AG04449 (cell line): ENCODE measurements at regions not wholly inside any gene's neighbourhood (a gene's known extent, or its start where the extent isn't known, plus 50 kb on each side); places are given as distances from the start of the nearest gene placed in this dataset.

Experiments used
- CTCF ChIA-PET: fragments of 350-600 bp; formaldehyde crosslinking; extraction: SDS; loops from one replicate; lab custom pipeline; 2021; ENCODE audit warnings: antibody characterized with exemption; lab: Yijun Ruan, JAX
- POLR2A ChIA-PET: fragments of 400-600, 350-600 bp; formaldehyde crosslinking; extraction: SDS; loops from one replicate; lab custom pipeline; 2020; ENCODE audit warnings: antibody characterized with exemption, inconsistent platforms; lab: Yijun Ruan, JAX
- DNase-seq: peaks from one replicate; pipeline ENCODE4 v3.0.0-alpha.2; 2010; ENCODE audit warnings: low read depth, low spot score
- H3K4me3 ChIP-seq: 2 replicates; pipeline ENCODE4 v1.5.1; 2011; ENCODE audit warnings: low read depth, mild to moderate bottlenecking, control low read depth, low read length
- CTCF ChIP-seq: IDR thresholded peaks from one replicate; pipeline ENCODE4 v1.5.1; 2011; ENCODE audit warnings: mild to moderate bottlenecking, moderate library complexity, low read length, control low read depth, inconsistent platforms; ENCODE audit not compliant: insufficient read depth; ENCODE audit errors: missing control alignments

DNA sequence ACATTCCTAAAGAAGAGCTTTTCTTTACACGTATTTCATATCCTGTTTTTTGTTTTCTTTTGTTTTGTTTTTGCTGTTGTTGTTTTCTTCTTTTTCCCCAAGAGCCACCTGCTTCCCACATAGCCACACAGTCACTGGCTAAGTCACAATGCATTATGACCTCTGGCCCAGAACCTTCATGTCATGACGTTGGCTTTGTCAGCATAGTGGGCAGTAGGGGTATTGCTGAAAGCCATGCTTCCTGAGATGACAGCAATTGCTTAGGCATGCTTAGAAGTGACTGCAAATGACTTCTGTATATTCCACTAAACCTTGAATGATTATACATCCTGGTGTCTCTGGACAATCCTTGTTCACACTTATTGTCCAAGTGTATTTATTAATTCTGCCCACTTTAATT lies 375.8 kb downstream of the TAF11L14 start:
- no peak overlapping the region for H3K4me3 ChIP-seq
- POLR2A ChIA-PET, result no interaction called here
- no peak for DNase-seq
- no peak for TF ChIP-seq CTCF
- CTCF ChIA-PET, result no interaction called here

DNA sequence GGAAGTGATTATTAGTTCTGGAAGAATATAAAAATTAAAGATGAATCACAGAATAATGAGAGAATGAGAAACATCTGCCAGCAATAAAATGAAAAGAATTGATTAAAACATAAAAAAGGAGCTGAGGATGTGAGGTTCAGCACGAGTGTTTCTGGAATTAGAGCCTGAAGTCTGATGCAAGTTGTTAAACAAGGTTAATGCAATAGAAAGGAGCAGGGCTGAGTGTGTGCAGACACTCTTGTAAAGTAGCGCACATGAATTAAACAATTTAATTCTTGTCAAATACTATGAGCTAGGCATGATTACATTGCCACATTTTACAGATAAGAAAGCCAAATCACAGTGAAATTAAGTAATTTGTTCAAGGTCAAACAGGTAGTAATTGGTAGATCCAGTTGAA lies 384.2 kb downstream of the TAF11L14 start:
- ChIA-PET CTCF (no interaction called here), POLR2A (no interaction called here)
- H3K4me3 ChIP-seq, result no peak overlapping the region
- no peak for DNase-seq
- no peak for TF ChIP-seq CTCF

DNA sequence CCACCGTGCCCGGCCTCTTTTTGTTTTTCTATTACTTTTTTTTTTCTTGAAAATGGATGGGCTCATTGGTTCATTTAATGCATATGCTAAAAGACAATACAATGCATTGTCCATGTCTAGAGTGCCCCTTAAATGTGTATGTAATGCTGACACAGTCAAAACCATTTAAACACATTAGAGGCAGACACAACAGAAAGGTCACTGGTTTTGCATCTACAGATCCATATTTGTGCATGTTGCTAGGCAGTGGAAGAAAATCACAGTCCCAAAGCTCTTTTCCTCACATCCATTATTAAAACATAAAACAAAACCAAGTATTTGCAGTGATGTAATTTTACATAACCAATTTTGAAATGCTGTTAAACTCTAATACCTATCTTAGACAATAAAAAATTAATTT lies 389.0 kb downstream of the TAF11L14 start:
- DNase-seq, result no peak
- ChIA-PET CTCF (interaction anchor here (0.9 kb wide), 1 partner anchor 807 kb away, joined by 4 read pairs; no protein-coding TSS in a partner anchor), POLR2A (no interaction called here)

GRCh38 chr5:18023986-18024385 lies 389.7 kb downstream of the TAF11L14 start:
- no peak overlapping the region for H3K4me3 ChIP-seq
- TF ChIP-seq CTCF, result no peak
- no peak for DNase-seq
- ChIA-PET CTCF (no interaction called here), POLR2A (no interaction called here)

More for the DNA sequence above, 389.0 kb downstream of the TAF11L14 start:
- H3K4me3 ChIP-seq, result no peak overlapping the region
- TF ChIP-seq CTCF, result no peak

DNA sequence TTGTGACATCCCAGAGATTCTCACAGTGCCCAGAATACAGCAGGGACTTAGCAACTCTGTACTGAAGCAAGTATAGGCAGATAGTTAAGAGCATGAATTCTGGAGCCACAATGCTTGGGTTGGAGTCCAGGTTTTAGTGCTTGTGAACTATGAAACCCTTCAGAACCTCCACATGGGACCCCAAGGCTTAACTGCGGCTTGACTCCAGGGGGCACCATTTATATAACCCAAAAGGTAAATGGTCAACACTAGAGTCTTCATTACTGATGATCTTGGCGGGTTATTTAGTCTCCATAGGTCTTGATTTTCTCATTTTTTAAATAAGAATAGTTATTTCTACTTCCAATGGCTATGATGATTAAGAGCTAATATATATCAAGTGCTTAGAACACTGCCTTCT lies 390.3 kb downstream of the TAF11L14 start:
- no peak for TF ChIP-seq CTCF
- no peak overlapping the region for H3K4me3 ChIP-seq
- DNase-seq, result no peak
- ChIA-PET CTCF (no interaction called here), POLR2A (no interaction called here)

DNA sequence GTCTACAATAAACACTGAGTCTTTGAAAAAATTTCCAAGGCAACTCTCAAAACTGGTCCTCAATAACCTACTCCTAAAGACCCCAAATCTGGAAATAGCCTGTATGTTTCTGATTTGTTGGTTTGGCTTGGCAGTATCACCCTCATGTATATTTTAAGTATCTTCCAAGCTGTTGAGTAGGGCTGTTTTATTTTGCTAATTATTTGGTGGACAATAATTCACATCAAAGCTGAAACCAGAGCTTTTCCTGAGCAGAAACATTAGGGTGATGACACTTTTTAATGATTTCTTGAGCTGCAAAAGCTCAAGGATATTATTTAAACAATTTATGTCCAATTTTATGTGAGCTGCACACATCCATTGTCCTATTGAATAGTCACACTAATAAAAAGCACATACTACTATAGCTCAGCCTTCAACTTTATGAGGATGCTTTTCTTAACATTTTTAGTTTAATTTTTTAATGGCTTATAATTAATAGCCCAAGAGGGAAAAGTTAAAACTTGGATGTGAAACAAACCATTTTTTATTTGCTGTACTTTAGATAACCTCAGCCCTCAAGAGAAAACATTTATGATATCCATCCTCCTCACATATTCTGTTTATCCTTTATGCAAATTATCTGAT lies 393.1 kb downstream of the TAF11L14 start:
- ChIA-PET CTCF (no interaction called here), POLR2A (no interaction called here)
- DNase-seq, result no peak
- TF ChIP-seq CTCF, result no peak
- H3K4me3 ChIP-seq, result no peak overlapping the region
